Stimulated activated CD4-positive, alpha-beta T cell treated with anti-CD3 and anti-CD28 coated beads, Interleukin-2, amount 100 ng/mL, for 48 hours (primary cell): ENCODE measurements at regions not wholly inside any gene's neighbourhood (a gene's known extent, or its start where the extent isn't known, plus 50 kb on each side); places are given as distances from the start of the nearest gene placed in this dataset.
"Not testable (repeated sequence)": the region's sequence is repeated elsewhere in the genome, so short reads cannot be mapped to it uniquely, and the experiment has no call there.

Source experiments
- DNase-seq, 2 donors: peaks; one replicate each; pipeline ENCODE4 v3.0.0-alpha.2; 2020

DNA sequence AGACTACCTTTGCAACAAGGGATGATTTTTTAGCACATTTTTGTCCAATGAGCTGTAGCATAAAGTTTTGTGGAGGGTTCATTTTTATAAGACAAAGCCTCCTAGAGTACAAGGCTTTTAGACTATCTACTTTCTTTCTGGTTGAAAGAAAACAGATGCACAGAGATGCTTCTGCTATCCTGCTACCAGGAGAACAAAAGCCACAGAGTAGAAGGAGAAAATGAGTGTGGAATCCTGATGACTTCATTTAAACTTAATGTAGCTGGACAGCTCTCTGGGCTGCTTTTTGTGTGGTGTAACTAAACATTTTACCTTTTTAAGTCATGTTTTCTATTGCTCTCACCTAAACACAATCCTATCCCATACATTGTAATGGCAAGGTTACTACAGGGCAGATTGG lies 1009.4 kb downstream of the TLE1 start:
- no peak for DNase-seq

DNA sequence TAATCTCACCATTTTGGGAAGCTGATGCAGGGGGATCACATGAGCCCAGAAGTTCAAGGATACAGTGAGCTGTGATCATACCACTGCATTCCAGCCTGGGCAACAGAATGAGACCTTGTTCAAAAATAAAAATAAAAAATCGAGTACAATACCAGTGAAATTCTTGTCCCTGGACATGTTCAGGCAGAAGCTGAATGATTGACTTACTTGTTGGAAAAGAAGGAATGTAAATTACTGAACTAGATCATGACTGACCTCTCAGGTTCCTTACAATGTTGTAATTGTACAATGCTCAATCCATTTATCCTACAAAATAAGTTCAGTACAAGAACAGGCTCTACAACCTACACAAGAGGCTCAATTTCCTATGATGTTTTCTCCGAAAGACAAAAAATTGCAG lies 1010.4 kb downstream of the TLE1 start:
- no peak for DNase-seq

DNA sequence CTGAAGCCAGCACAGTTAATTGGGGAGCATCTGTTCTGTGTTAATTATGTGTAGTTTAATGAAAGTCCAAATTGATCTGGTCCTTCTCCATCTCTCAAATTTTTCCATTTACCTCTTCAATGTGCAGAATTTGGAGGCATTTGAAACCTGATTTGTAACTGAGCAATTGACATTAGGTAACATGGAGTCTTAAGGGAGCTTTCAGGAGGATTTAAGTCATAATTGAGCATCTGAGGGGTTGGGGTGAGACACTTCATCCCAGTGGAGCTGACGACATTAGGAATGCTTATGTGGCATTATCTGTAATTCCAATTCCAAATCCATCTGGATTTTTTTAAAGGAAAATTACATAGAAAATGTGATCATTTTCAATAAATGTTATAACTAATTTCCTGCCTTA lies 1015.9 kb downstream of the TLE1 start:
- DNase-seq = no peak

DNA sequence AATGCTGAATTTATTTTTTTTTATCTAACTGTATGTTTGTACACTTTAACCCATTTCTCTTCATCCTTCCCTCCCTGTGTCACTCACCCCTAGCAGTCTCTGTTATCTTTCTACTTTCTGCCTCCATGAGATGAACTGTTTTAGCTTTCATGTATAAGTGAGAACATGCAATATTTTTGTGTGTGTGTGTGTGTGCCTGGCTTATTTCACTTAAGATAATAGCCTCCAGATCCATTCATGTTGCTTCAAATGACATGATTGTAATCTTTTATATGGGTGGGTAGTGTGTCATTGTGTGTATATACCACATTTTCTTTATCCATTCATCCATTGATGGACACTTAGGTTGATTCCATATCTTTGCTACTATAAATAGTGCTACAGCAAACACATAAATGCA lies 1023.9 kb downstream of the TLE1 start:
- DNase-seq = no peak

DNA sequence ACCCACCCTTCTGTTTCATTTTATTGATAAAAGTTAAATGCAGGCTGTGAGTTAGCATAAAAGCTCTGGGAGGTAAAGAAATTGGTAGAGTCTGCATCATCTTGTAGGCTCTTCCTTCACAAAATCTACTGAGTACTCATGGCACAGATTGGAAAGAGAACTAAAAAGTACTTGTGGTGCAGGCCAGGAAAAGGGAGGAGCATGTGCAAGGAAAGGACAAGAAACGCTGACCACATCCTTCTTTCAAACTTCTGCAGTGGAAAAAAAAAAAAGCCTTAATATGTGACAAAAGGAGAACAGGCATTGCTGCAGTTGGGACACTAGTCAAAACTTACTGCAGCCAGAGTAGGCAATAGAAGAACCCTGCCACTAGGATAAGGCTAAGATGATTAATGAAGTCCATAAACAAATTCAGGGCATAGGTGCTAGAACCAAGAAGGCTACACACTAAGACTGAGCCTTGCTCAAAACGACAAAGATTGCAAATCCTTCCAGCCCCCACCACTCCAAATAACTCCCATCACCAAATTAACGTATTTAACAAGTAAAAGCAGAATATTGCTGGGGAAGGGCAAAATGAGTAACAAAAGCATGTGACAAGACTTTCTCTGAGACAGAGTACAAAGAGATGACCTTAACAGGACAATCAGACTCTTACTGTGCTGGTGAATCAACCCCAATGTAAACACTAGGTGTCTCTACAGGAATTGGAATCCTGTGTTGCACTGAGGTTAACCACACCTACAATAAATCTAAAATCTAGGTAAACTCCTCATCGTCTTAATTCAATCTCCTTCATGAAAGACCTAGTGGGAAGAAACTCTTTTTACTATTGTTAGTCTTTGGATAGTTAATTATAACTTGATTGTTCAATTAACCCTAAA lies 1024.8 kb downstream of the TLE1 start:
- no peak for DNase-seq

DNA sequence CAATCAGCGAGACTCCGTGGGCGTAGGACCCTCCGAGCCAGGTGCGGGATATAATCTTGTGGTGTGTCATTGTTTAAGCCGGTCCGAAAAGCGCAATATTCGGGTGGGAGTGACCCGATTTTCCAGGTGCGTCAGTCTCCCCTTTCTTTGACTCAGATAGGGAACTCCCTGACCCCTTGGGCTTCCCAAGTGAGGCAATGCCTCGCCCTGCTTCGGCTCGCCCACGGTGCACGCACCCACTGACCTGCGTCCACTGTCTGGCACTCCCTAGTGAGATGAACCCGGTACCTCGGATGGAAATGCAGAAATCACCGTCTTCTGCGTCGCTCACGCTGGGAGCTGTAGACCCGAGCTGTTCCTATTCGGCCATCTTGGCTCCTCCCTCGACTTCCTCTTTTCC lies 1029.6 kb downstream of the TLE1 start:
- not testable (repeated sequence) for DNase-seq

DNA sequence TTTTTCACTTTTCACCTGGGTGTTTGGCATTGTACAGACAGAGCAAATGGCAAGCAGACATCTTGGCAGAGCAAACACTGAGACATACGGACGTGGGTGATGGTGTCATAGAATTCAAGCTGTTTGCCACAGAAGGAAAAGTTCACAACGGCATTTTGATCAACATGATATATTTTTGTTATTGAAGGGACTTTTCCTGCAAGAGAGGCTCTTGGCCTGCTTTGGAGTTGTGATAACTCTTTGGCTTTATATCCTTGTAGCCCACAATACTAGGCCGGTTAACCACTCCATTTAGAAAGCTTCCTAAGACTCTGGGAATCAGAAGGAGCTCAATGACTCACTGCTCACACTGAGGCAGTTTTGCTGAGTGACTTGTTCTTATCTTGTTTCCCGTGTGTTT lies 1038.3 kb downstream of the TLE1 start:
- DNase-seq = no peak

DNA sequence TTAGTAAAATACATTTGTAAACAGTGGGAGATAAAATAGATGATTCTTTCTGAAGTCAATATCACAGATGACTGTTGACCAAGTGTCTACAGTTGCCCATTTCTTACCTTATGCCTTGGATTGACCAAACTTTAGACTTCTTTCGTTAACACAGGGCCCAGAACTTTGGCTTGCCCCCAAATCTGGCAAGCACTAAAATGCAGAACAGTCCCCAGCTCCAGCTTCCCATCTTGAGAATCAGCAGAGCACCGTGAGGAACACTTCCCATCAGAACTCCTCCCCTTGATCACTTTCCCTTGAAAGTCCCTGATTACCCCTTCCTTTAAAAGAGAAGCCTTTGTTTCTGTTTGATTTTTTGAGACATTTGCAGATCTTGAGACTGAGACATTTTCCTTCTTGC lies 1039.9 kb downstream of the TLE1 start:
- DNase-seq = no peak

DNA sequence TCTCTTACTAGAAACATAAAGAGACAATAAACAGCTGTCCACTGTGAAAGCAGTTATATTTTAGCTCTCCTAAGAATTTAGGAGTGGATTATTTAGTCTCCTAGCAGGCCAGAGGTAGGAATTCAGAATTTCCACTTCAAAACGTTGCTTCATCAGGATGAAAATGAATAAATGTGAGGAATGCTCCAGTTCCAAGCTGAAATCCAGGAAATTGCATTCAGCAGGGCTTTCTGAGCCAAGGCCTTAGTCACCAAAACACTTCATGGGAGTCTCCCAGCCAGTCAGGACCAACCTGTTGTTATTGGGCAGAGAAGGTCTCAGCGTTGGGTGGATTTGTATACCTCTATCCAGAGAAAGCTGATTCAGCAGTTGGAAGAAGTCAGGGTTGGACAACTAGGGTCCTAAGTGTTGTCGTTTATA lies 1040.3 kb downstream of the TLE1 start:
- no peak for DNase-seq

DNA sequence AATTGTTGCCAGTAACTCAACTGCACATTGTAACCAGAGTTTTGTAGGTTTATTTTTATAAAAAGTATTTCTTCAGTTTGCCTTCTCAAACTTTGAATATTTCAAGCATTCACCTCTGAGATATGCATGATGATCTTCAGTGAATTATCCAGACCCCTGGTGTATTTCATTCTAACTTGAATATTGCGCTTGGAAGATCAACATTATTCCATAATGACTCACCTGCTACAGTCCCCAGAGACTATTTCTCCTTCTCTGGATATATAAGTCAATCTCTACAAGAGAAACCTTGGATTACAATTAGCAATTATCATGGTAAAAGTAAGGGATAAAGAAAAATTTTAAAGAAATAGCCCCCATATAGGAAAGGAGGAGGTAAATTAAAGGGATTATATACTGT lies 1041.0 kb downstream of the TLE1 start:
- no peak for DNase-seq

DNA sequence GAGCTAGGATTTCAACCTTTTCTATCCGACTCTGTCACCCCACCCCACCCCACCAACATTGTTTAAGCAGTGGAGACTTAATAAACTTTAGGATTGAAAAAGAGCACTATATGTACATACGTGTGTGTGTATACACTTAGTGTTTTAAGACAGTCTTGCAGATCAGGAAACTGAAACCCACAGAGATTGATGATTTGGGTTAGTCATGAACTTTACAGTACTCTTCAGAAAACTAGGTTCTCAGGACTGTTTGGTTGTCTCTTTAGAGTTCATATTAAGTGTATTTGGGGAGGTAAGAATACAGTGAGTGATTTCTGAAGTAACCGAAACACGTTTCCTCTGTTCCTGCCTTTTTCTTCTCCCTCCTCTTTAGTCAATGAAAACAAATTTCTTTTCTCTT lies 1043.1 kb downstream of the TLE1 start:
- no peak for DNase-seq

DNA sequence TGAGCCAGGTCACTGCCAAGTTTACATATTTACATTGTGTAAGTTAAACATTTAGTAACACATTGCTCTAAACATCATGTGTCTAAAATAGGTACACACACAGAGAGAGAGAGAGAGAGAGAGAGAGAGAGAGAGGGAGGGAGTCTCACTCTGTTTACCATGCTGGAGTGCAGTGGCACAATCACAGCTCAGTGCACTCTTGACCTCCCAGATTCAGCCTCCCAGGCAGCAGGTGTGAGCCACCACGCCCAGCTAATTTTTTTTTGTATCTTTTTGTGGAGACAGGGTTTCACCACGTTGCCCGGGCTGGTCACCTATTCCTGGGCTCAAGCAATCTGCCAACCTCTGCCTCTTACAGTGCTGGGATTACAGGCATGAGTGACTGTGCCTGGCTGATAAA lies 1045.3 kb downstream of the TLE1 start:
- no peak for DNase-seq

DNA sequence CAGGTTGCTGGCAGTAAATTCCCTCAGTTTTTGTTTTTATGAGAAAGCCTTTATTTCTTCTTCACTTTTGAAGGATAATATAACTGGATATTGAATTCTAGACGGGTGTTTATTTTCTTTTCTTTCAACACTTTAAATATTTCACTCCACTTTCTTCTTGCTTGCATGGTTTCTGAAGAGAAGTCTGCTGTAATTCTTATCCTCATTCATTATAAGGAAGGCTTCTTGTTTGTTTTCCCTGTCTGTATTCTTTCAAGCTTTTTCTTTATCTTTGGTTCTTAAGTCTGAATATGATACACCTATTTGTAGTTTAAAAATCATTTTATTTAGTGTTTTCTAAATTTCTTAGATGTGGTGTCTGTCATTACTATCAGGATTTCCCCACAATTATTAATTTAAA lies 1054.3 kb downstream of the TLE1 start:
- DNase-seq = no peak

DNA sequence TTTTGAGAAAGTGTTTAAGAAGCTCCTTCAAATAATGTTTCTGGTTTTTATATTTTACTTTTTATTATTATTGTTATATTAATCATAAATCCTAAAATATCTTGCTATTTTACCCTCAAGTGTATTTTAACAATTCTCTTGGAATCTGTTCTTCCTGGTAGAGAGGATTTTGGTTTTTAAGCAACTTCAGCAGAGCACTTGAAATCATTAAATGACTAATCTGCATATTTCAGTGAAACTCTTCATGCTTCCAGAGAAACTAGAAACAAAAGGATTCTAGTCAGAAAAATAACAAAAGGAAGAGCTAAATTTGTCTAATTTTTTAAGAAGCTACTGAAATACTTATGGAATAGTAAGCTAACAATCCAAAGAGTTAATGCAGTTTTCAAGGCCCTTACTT lies 1057.3 kb downstream of the TLE1 start:
- DNase-seq = no peak

DNA sequence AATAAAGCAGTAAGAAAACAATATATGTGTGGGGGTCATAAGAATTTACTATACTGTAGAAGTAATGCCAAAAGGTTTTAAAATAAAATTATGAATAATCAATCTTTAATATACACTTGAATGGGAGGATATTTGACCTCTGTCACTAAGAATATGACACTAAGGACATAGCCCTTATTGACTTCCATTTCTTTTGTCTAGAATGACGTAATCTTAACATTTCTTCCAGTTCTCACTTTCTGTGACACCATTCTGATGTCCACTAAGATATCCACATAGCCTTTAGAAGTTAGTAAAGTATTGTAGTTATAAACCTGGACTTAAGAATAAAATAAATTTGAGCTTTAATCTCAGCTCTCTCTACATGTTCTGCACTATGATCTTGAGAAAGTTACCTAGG lies 1050.7 kb downstream of the TLE4 start:
- no peak for DNase-seq

DNA sequence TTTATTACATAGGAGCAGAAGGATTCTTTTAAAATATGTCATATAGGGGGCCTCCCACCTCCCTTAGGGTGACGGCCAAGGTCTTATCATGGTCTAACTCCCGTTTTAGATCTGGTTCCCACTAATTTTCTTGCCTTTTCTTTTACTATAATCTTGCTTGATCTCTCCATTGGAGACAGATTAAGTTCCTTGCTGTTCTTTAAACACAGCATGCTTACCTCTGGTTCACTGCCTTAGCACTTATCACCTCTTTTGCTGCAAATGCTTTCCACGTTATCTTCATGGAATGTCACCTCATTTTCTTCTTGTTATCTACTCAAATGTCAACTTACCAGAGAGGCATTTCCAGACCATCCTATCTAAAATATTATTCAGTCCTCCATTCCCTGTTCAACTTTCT lies 1047.6 kb downstream of the TLE4 start:
- no peak for DNase-seq

DNA sequence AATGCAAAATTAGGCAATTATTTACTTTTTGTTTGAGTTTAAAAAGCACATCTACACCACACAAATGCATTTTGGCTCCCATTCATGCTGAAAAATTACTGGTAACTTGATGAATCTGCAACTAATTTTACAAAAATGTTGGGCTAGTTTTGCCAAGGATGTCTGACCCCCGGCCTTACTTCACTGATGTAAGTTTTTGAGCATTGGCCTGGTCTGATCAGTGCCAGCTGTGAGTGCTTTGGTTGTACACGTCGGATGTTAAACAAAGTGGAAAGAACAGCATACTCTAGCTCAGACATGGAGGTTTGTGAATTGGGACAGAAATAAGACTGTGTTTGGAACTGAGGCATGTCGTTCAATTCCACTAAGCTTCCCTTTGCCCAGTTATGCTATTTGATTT lies 1044.2 kb downstream of the TLE4 start:
- DNase-seq = no peak

DNA sequence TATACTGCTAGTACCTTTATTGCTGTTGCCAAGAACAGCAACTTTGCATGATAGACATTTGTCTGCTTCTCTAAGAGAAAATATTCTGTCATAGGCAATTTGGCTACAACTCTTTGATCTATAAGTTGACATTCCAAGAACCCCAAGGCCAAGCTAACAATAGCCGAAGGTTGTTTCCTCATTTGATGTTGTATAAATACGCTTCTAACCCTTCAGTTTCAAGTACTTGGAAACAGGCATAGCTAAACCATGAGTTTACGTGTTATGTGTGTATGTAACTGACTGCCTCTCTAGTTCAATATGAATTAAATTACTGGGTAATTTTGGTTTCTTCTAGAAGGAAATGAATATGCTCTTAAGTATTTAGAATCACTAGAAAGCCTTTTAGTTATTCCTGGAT lies 1034.0 kb downstream of the TLE4 start:
- no peak for DNase-seq

DNA sequence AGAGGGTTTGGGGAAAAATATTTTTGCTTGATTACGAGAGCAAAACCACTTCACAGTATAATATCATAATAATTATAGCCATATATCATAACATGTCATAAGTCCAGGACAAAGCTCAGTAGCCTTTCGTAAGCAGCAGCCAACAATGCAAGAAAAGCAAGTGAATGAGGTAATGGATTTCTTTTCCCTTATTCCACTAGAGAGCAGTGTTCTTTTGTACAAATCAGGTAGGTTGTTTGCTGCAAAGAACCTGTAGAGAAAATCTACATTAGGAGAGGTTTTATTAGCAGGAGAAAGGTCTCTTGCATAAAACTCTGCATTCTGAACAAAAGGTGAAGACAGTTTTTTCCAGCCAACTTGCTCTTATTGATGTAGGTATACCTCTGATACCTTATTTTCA lies 1033.4 kb downstream of the TLE4 start:
- no peak for DNase-seq

DNA sequence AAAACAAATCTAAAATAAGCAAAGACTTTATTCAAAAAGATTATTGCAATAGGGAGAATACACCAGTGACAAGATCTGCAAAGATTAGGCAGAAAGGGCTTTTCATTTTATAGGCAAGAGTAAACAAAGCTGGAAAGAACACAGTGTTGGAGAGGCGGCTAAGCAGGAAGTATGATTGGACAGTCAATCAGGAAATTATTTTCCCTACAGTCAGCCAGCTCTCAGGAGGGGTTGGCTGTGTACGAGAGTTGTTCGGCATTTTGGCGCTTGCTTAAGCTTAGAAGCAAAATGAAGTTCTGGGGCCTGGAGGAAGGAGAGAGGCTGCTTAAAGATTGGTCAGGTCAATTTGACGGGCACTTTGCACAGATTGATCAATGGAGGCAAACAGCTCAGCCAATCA lies 1030.5 kb downstream of the TLE4 start:
- no peak for DNase-seq

DNA sequence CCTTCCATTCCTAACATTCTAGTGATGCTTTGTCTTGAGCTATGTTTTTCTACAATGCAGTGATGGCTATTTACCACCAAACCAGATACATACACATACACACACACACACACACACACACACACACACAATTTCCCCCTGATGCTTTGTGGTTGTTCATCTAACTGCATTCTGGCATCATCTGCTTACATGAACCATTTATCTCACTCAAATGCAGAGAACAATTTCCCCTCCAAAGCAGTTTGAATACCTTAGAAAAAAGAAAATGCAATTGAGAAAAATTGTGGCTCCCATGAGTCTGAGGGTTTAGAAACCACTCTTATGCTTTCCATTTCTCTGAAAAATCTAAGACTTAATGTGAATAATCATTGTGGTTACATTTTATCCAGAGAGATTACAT lies 1024.8 kb downstream of the TLE4 start:
- DNase-seq = no peak

DNA sequence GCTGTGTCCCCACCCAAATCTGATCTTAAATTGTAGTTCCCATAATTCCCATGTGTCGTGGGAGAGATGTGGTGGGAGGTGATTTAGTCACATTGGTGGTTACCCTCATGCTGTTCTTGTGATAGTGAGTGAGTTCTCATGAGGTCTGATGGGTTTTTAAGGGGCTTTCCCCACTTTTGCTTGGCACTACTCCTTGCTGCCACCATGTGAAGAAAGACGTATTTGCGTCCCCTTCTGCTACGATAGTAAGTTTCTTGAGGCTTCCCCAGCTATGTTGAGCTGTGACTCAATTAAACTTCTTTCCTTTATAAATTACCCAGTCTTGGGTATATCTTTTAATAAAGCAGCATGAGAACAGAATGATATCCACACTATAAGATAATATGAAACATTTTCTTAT lies 1023.4 kb downstream of the TLE4 start:
- no peak for DNase-seq

DNA sequence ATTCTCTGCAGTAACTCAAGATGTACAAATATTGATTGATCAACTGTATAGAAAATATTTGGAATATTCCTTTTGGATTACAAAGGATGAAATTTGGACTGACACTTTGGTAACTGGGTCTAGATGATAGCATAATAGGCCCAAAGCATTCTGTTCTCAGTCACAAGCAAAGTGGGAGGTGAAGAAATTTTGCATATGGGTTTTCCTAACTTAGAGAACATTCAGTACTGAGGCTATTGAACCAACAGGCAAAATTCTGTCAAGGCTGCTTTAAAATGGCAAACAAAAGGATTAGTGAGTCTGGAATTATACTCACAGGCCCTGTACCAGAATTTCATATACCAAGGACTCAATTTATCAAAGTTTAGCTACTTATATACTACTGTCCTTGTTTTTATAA lies 1020.6 kb downstream of the TLE4 start:
- DNase-seq = no peak

DNA sequence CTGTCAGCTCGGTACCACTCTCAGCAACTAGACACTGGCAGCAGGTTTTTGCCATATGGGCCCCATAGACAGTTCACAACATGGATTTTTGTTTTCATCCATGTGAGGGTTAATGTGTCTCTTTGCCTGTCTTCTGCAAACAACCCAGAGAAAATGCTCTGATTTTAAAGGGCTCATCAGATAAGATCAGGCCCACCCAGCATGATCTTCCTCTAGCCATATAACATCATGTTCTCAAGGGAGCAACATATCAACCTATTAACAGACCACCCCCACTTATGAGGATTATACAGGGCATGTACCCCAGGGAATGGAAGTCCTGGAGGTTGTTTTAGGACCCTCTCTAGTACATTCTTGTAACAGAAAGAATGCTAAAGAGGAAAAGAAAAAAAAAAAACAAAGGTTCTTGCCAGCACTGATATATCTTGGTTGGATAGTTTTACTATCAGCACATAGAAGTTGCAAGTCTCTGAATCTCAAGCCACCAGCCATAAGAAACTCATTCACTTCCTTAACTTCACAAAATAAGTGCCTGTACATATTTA lies 1015.1 kb downstream of the TLE4 start:
- no peak for DNase-seq

DNA sequence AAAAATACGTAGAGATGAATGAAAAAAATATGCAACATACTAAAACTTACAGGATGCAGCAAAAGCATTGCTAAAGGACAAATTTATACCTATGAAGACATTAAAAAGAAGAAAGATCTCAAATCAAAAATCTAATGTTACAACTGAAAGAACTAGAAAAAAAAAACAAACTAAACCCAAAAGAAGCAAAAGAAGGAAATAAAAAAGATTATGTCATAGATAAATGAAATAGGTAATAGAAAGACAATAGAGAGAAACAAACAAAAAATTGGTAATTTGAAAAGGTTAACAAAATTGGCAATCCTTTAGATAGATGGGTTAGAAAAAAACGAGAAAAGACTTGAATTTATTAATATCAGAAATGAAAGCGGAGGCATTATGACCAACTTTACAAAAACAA lies 1000.2 kb downstream of the TLE4 start:
- no peak for DNase-seq
